ENCODE measurements at regions not wholly inside any gene's neighbourhood (a gene's known extent, or its start where the extent isn't known, plus 50 kb on each side); places are given as distances from the start of the nearest gene placed in this dataset.

DNA sequence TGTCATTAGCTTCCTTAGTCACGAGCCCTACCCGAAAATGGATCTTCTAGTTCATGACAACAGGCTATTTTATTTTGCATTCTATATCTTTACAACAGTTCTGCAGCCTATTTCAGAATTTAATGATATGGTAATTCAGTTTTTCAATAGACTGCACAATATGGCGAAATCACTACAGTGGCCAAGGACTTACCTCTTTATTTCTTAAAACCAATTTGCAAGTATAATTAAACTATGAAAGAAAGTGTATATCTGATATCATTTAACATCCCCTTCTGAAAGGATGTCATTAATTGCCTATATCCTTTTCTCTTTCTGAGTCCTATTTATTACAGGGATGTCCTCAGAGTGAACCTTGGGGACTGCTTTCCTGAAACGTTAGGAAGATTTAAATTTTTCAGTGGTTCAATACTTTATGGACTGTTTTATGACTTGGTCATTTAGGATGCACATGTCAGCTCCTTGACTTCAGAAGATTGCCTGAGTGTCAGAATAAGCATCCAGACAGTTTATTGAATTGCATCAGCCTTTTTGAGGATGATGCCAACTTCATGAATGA, 190.8 kb upstream of the GEMIN8 start:
- H3K27ac ChIP-seq: no peak overlapping the region
- H3K4me3 ChIP-seq: no peak overlapping the region
- DNase-seq (ENCODE audit: low spot score): no peak
- TF ChIP-seq CTCF (IDR thresholded peaks at IDR 0.05): no peak

DNA sequence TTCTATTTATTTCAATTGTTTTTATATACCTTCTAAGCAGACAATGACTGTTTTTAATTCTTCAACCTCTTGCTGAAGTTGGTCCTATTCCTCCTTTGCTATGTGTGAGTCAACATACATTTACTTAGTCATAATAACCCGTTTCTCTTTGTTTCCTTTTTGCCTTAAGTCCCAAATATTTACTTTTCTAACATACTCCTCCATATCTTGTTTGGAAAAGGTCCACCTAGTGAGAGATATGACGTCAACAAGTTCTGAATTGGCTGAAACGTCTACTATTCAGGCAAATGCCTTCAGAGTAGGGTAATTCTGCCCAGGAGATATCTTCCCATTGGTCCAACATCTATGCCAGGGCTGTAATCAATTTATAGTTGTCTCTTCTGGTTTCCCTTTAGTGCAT, 179.3 kb upstream of the GEMIN8 start:
- no peak for TF ChIP-seq CTCF (IDR thresholded peaks at IDR 0.05)
- Histone ChIP-seq H3K27ac (no peak overlapping the region), H3K4me3 (no peak overlapping the region)
- DNase-seq (ENCODE audit: low spot score): no peak

- Histone ChIP-seq H3K27ac (no peak overlapping the region), H3K4me3 (no peak overlapping the region)
- no peak for DNase-seq (ENCODE audit: low spot score)
- TF ChIP-seq CTCF (IDR thresholded peaks at IDR 0.05): no peak
Observed at GRCh38 chrX:14194711-14195110, 165.0 kb upstream of the GEMIN8 start.

GRCh38 chrX:14193547-14193946, 163.9 kb upstream of the GEMIN8 start:
- H3K27ac ChIP-seq: no peak overlapping the region
- TF ChIP-seq CTCF (IDR thresholded peaks at IDR 0.05): no peak
- H3K4me3 ChIP-seq: no peak overlapping the region
- DNase-seq (ENCODE audit: low spot score): no peak

DNA sequence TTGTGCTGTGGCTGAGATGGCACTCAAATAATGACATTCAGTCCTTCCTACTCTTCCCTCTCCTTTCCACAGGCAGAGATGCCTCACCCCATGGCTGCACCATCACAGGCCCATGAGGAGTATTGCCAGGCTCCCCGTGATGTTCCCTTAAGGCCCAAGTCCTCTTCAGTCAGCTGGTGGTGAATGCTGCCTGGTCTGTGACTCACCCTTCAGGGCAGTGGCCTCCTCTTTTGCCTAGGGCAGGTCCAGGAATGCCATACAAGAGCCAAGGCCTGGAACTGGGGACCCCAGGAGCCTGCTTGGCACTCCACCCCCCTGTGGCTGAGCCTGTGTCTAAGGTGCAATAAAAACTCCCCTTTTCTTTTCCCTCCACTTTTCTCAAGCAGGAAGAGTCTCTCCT, 144.2 kb upstream of the GEMIN8 start:
- Histone ChIP-seq H3K4me3 (no peak overlapping the region), H3K27ac (no peak overlapping the region)
- no peak for DNase-seq (ENCODE audit: low spot score)
- no peak for TF ChIP-seq CTCF (IDR thresholded peaks at IDR 0.05)

- DNase-seq (ENCODE audit: low spot score): no peak
- no peak overlapping the region for H3K27ac ChIP-seq
- TF ChIP-seq CTCF (IDR thresholded peaks at IDR 0.05): no peak
- no peak overlapping the region for H3K4me3 ChIP-seq
Observed at GRCh38 chrX:14164828-14165227, 135.1 kb upstream of the GEMIN8 start.

GRCh38 chrX:14125462-14125861, 95.8 kb upstream of the GEMIN8 start:
- DNase-seq (ENCODE audit: low spot score): no peak

More at GRCh38 chrX:14125462-14125861, 95.8 kb upstream of the GEMIN8 start:
- TF ChIP-seq CTCF (IDR thresholded peaks at IDR 0.05): no peak
- Histone ChIP-seq H3K4me3 (no peak overlapping the region), H3K27ac (no peak overlapping the region)

Data from coronary artery (tissue), 2 donors.